ENCODE measurements at regions not wholly inside any gene's neighbourhood (a gene's known extent, or its start where the extent isn't known, plus 50 kb on each side); places are given as distances from the start of the nearest gene placed in this dataset.
"Not testable (repeated sequence)": the region's sequence is repeated elsewhere in the genome, so short reads cannot be mapped to it uniquely, and the experiment has no call there.

DNA sequence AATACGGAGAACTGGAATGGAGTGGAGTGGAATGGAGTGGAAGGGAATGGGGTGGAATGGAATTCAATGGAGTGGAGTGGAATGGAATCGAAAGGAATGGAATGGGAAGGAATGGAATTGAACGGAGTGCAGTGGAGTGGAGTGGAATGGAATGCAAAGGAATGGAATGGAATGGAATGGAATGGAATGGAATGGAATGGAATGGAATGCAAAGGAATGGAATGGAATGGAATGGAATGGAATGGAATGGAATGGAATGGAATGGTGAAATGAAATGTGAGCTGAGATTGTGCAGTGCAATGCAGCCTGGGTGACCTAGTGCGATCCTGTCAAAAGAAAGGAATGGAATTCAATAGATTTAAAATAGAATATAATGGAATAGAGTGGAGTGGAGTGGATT is 357.3 kb upstream of the WSB1 start:
- in situ Hi-C loops (cut with HindIII; ENCODE audit: low pct_ligation_motif_present, low sequenced_read_pairs); H3K36me3 ChIP-seq (replicated peaks): not testable (repeated sequence)

DNA sequence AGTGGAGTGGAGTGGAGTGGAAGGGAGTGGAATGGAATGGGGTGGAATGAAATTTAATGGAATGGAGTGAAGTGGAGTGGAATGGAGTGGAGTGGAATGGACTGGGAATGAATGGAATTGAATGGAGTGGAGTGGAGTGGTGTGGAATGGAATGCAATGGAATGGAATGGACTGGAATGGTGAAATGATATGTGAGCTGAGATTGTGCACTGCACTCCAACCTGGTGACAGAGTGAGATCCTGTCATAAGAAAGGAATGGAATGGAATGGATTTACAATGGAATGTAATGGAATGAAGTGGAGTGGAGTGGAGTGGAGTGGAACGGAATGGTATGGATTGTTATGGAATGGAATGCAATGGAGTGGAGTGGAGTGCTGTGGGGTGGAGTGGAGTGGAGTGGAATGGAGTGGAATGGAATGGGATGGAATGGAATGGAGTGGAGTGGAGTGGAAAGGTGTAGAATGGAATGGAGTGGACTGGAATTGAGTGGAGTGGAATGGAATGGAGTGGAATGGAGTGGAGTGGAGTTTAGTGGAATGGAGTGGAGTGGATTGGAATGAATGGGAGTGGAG is 356.1 kb upstream of the WSB1 start:
- H3K27me3 ChIP-seq (replicated peaks); H3K27ac ChIP-seq; H3K4me3 ChIP-seq (ENCODE audit: low read depth, low read length); DNase-seq; in situ Hi-C loops (cut with HindIII; ENCODE audit: low pct_ligation_motif_present, low sequenced_read_pairs); H3K36me3 ChIP-seq (replicated peaks): not testable (repeated sequence)

More for the DNA sequence above, 357.3 kb upstream of the WSB1 start:
- H3K27ac ChIP-seq; DNase-seq; H3K27me3 ChIP-seq (replicated peaks); H3K4me3 ChIP-seq (ENCODE audit: low read depth, low read length): not testable (repeated sequence)

DNA sequence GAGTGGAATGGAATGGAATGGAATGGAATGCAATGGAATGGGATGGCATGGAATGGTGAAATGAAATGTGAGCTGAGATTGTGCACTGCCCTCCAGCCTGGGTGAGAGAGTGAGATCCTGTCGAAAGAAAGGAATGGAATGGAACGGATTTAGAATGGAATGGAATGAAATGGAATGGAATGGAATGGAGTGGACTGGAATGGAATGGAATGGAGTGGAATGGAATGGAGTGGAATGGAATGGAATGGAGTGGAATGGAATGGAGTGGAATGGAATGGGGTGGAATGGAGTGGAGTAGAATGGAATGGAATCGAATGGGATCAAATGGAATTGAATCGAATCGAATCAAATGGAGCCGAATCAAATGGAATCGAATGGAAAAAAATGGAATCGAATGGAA is 354.2 kb upstream of the WSB1 start:
- H3K36me3 ChIP-seq (replicated peaks); DNase-seq; H3K4me3 ChIP-seq (ENCODE audit: low read depth, low read length); in situ Hi-C loops (cut with HindIII; ENCODE audit: low pct_ligation_motif_present, low sequenced_read_pairs); H3K27me3 ChIP-seq (replicated peaks); H3K27ac ChIP-seq: not testable (repeated sequence)

DNA sequence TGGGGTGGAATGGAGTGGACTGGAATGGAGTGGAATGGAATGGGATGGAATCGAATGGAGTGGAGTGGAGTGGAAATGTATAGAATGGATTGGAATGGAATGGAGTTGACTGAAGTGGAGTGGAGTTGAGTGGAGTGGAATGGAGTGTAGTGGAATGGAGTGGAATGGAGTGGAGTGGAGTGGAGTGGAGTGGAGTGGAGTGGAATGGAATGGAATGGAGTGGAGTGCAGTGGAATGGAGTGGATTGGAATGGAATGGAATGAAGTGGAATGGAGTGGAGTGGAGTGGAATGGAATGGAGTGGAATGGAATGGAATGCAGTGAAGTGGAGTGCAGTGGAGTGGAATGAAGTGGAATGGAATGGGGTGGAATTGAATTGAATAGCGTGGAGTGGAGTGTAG is 353.3 kb upstream of the WSB1 start:
- H3K27ac ChIP-seq; in situ Hi-C loops (cut with HindIII; ENCODE audit: low pct_ligation_motif_present, low sequenced_read_pairs); H3K27me3 ChIP-seq (replicated peaks); H3K4me3 ChIP-seq (ENCODE audit: low read depth, low read length); H3K36me3 ChIP-seq (replicated peaks); DNase-seq: not testable (repeated sequence)

DNA sequence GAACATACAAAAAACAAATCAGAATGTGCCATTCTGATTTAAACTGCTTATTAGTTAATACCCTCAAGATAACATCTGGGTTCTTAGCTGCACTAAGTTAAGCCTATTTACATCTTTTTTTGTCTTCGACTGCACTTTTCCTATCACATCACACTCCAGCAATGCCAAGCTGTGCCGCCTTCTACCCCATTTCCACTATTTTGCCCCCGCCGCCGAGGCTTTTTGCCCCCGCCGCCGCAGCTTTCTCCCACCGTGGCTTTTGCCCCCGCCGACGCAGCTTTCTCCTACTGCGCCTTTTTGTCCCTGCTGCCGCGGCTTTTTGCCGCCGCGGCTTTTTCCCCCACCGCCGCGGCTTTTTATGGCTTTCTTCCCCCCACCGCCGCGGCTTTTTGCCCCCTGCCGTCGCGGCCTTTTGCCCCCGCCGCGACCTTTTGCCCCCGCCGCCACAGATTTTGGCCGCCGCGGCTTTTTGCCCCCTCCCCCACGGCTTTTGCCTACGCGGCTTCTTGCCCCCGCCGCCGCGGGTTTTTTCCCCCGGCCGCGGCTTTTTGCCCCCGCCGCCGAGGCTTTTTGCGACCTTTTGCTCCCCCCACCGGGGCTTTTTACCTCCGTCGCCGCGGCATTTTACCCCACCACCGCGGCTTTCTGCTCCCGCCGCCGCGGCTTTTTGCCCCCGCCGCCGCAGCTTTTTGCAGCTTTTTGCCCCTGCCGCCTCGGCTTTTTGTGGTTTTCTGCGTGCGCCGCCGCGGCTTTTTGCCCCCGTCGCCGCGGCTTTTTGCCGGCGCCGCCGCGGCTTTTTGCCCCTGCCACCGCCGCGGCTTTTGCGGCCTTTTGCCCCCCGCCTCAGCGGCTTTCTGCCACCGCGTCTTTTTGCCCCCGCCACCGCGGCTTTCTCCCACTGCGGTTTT is 331.4 kb upstream of the WSB1 start:
- in situ Hi-C loops (cut with HindIII; ENCODE audit: low pct_ligation_motif_present, low sequenced_read_pairs) = no loop called here
- DNase-seq = no peak
- Histone ChIP-seq H3K27me3 (replicated peaks) (no peaks in the 10 kb centered on the region), H3K27ac (no peak overlapping the region), H3K36me3 (replicated peaks) (no peaks in the 10 kb centered on the region), H3K4me3 (ENCODE audit: low read depth, low read length) (no peak overlapping the region)
- TF ChIP-seq, protein P1, sequence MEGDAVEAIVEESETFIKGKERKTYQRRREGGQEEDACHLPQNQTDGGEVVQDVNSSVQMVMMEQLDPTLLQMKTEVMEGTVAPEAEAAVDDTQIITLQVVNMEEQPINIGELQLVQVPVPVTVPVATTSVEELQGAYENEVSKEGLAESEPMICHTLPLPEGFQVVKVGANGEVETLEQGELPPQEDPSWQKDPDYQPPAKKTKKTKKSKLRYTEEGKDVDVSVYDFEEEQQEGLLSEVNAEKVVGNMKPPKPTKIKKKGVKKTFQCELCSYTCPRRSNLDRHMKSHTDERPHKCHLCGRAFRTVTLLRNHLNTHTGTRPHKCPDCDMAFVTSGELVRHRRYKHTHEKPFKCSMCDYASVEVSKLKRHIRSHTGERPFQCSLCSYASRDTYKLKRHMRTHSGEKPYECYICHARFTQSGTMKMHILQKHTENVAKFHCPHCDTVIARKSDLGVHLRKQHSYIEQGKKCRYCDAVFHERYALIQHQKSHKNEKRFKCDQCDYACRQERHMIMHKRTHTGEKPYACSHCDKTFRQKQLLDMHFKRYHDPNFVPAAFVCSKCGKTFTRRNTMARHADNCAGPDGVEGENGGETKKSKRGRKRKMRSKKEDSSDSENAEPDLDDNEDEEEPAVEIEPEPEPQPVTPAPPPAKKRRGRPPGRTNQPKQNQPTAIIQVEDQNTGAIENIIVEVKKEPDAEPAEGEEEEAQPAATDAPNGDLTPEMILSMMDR (IDR thresholded peaks at IDR 0.05; ENCODE audit: low read depth, low read length, missing control alignments) = no peak

DNA sequence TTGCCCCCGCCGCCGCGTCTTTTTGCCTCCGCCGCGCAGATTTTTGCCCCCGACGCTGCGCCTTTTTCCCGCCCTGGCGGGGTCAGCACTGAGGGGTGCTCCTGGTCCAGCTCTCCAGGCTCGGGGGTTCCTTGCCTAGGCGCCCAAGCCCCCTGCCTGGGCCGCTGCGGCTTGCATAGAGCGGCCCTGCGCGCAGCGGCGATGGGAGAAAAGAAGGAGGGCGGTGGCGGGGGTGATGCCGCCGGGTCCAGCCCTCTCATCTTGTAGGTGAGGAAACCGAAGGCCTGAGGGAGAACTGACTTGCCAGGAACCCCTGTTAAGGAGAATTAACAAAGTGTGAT is 330.8 kb upstream of the WSB1 start:
- TF ChIP-seq, protein P1 (IDR thresholded peaks at IDR 0.05; ENCODE audit: low read depth, low read length, missing control alignments) = no peak
- Histone ChIP-seq H3K4me3 (ENCODE audit: low read depth, low read length) (no peak overlapping the region), H3K27me3 (replicated peaks) (no peaks in the 10 kb centered on the region), H3K27ac (no peak overlapping the region), H3K36me3 (replicated peaks) (no peaks in the 10 kb centered on the region)
- no peak for DNase-seq
- in situ Hi-C loops (cut with HindIII; ENCODE audit: low pct_ligation_motif_present, low sequenced_read_pairs) = no loop called here

DNA sequence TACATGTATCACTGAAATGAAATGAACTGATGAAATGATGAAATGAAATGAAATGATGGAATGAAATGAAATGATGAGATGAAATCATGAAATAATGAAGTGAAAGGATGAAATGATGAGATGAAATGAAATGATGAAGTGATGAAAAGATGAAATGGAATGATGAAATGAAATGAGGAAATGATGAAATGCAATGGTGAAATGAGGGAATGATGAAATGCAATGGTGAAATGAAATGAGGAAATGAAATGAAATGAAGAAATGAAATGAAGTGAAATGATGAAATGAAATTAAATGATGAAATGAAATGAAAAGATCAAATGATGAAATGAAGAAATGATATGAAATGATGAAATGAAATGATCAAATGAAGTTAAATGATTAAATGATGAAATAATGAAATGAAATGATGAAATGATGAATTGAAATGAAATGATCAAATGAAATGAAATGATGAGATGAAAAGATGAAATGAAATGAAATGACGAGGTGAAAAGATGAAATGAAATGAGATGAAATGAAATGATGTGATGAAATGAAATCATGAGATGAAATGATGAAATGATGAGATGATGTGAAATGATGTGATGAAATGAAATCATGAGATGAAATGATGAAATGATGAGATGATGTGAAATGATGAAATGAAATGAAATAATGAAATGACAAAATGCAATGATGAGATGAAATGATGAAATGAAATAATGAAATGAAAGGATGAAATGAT is 327.9 kb upstream of the WSB1 start:
- DNase-seq; H3K4me3 ChIP-seq (ENCODE audit: low read depth, low read length); H3K27ac ChIP-seq; H3K27me3 ChIP-seq (replicated peaks); in situ Hi-C loops (cut with HindIII; ENCODE audit: low pct_ligation_motif_present, low sequenced_read_pairs); H3K36me3 ChIP-seq (replicated peaks): not testable (repeated sequence)

DNA sequence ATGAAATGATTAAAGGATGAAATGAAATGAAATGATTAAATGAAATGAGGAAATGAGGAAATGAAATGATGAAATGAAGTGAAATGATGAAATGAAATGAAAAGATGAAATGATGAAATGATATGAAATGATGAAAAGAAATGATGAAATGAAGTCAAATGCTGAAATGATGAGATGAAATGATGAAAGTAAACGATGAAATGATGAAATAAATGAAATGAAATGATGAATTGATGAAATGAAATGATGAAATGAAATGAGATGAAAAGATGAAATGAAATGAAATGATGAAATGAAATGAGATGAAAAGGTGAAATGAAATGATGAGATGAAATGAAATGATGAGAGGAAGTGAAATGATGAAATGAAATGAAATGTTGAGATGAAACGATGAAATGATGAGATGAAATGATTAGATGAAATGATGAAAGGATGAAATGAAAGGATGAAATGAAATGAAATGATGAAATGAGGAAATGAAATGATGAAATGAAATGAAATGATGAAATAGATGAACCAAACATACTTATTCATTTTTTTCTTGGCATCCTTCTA is 327.2 kb upstream of the WSB1 start:
- H3K27me3 ChIP-seq (replicated peaks); in situ Hi-C loops (cut with HindIII; ENCODE audit: low pct_ligation_motif_present, low sequenced_read_pairs); H3K4me3 ChIP-seq (ENCODE audit: low read depth, low read length); H3K36me3 ChIP-seq (replicated peaks); H3K27ac ChIP-seq; DNase-seq: not testable (repeated sequence)

DNA sequence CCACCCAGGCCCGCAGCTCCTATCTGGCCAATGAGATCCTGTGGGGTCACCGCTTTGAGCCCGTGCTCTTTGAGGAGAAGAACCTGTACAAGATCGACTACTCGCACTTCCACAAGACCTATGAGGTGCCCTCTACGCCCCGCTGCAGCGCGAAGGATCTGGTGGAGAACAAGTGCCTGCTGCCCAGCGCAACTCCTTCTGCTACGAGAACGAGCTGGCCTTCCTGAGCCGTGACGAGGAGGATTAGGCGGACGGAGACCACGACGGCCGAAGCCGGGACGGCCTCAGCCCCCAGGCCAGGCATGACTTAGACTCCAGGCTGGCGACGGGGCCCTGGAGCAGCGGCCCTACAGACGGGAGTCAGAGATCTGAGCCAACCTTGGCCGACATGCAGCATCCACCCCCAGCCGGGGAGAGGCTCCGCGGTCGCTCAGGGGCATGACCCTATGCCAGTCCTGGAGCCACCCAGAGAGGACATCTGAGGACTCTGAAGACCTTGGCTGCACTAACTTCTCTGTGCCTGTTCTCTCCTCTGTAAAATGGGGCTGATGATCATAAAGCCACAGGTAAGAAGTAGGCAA is 312.0 kb upstream of the WSB1 start:
- DNase-seq; H3K27me3 ChIP-seq (replicated peaks); in situ Hi-C loops (cut with HindIII; ENCODE audit: low pct_ligation_motif_present, low sequenced_read_pairs); H3K27ac ChIP-seq; H3K36me3 ChIP-seq (replicated peaks); H3K4me3 ChIP-seq (ENCODE audit: low read depth, low read length): not testable (repeated sequence)

DNA sequence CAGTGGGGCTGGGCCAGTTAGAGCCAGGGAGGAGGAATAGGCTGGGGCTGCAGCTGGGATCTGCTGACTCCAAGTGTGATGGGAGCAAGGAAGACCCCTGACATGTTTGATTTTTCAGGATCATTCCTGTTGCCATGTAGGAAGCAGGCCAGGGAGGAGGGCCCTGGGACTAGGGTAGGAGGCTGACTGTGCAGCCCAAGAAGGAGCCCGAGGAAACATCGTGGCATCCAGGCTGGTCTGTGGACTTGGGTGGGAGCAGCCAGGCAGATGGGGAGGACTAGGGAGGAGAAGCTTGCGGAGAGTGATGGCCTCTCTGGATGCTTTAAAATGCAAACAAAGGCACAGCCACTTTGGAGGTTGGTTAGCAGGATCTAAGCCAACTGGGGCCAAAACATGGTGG is 311.4 kb upstream of the WSB1 start:
- H3K27me3 ChIP-seq (replicated peaks); H3K36me3 ChIP-seq (replicated peaks); DNase-seq; H3K4me3 ChIP-seq (ENCODE audit: low read depth, low read length); H3K27ac ChIP-seq; in situ Hi-C loops (cut with HindIII; ENCODE audit: low pct_ligation_motif_present, low sequenced_read_pairs): not testable (repeated sequence)

DNA sequence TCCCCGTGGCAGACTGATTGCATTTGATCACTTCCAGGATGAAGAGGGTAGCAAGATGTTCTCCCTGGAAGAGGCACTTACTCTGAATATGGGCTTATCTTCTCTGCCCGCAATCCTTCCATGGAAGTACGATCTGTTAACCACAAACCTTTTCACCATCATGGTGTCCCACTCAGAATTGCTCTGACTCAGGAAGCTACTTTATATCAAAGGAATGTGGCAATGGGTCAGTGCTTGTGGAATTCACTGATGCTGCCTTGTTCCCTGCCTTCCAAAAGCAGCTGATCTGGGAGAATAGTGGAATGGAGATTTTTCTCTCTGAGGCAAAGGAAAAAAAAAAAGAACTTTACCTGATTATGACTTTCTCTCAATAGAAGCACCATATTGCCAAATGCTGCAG is 306.1 kb upstream of the WSB1 start:
- in situ Hi-C loops (cut with HindIII; ENCODE audit: low pct_ligation_motif_present, low sequenced_read_pairs); H3K27me3 ChIP-seq (replicated peaks); H3K4me3 ChIP-seq (ENCODE audit: low read depth, low read length); DNase-seq; H3K27ac ChIP-seq; H3K36me3 ChIP-seq (replicated peaks): not testable (repeated sequence)

DNA sequence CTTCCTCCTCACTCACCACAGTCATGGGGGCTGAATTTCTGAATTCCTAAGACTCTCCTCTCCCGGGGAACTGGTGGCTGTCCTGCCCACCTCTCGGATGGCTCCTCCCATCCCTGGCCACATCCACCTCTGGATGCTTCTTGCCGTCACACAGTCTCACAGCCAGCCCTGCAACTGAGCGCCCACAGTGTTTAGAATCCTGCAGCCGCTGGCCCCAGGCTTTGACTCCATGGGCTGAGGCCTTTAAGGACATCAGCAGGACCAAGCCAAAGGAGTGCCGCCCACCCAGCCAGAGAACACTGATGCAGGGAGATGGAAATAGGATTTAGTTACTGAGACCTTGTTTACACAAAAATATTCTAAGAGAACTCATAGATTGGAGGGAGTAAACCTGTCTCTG is 299.3 kb upstream of the WSB1 start:
- H3K27ac ChIP-seq; H3K27me3 ChIP-seq (replicated peaks); DNase-seq; H3K36me3 ChIP-seq (replicated peaks); in situ Hi-C loops (cut with HindIII; ENCODE audit: low pct_ligation_motif_present, low sequenced_read_pairs); H3K4me3 ChIP-seq (ENCODE audit: low read depth, low read length): not testable (repeated sequence)

All from brain microvascular endothelial cell (primary cell).